Renal cortex interstitium (tissue), 11 donors: ENCODE measurements at regions not wholly inside any gene's neighbourhood (a gene's known extent, or its start where the extent isn't known, plus 50 kb on each side); places are given as distances from the start of the nearest gene placed in this dataset.
"Not testable (repeated sequence)": the region's sequence is repeated elsewhere in the genome, so short reads cannot be mapped to it uniquely, and the experiment has no call there.

Source experiments
- DNase-seq, 11 donors: peaks; one replicate each; pipeline ENCODE4 v3.0.0-alpha.2; 2013; ENCODE audit warnings: low read depth in 9 of 11, low spot score in 4 of 11; ENCODE audit errors: extremely low read depth in 1 of 11

- DNase-seq, result no peak
Measured at GRCh38 chr2:139763705-139764104, 983.5 kb upstream of the NXPH2 start.

DNA sequence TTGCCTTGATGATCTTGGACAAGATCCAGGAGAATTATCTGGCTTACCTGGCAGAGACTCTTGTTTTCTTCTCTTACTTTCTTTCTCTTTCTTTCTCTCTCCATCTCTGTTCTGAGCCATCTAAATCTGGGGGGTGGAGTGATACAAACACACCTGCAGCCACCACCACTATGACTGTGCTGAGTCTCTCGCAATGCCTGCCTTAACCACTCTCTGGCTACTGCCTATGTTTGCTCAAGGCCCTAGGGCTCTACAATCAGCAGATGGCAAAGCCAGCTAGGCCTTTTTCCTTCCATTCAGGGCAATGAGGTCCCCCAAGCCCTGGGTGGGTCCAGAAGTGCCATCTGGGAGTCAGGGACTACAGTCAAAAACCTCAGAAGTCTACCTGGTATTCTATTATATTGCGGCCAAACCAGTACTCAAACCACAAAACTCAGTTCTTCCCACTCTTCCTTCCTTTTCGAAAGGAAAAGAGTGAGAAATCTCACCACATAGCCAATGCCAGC lies 978.9 kb upstream of the NXPH2 start:
- no peak for DNase-seq

DNA sequence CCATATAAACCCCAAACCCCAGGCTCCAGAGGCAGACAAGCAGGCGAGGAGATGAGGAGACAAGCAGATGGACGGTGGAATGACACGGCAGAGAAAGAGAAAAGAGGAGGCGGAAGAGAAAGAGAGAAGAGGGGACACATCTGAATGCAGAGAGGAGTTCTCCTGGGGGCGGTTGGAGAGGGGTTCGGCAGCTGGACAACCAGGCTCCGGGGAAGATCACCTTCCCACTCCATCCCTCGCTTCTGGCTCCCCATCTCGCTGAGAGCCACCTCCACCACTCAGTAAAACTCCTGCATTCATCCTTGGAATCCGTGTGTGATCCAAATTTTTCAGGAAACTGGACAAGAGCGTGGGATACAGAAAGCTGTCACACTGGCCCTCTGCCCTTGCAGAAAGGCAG lies 966.7 kb upstream of the NXPH2 start:
- no peak for DNase-seq

DNA sequence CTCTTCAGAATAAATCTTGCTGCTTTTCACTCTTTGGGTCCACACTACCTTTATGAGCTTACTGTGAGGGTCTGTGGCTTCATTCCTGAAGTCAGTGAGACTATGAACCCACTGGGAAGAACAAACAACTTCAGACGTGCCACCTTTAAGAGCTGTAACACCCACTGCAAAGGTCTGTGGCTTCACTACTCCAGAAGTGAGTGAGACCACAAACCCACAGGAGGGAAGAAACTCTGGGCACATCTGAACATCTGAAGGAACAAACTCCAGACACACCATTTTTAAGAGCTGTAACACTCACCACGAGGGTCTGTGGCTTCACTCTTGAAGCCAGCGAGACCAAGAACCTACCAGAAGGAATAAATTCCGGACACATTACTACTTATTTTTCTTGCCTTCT lies 964.1 kb upstream of the NXPH2 start:
- DNase-seq, result no peak

DNA sequence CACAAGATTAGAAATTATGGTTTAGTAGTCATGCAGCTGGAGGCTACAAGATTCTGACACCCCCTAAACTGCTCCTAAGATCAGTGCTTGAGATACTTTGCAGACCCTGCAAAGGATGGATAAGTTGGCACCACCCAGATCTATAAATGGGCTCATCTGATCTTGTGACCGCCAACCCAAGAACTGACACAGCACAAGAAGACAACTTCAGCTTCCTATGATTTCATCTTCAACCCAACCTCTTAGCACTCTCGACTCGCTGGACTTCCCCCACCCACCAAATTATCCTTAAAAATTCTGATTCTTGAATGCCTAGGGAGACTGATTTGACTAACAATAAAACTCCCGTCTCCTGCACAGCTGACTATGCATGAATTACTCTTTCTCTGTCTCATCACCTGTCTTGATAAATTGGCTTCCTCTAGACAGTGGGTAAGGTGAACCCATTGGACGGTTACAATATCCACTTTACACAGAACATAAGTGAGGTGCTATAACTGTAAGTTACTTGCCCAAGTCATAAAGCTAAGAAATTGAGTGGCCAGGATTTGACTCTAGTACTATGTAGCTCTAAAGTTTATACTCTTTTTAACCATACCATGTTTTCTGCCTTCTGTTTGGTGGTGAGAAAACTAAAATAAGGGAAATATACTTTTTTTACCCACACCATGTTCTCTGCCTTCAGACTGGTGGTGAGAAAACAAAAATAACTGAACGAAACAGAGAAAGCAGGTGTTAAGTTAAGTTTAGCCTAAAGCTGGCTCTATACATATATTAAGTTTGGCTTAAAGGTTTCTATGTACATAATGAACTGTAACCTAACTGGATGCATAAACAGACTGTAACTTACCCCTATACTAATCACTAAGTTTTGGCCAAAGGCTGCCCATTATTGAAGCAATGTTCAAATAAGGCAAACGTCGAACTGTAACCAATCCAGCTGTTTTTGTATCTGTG lies 962.3 kb upstream of the NXPH2 start:
- DNase-seq, result no peak

DNA sequence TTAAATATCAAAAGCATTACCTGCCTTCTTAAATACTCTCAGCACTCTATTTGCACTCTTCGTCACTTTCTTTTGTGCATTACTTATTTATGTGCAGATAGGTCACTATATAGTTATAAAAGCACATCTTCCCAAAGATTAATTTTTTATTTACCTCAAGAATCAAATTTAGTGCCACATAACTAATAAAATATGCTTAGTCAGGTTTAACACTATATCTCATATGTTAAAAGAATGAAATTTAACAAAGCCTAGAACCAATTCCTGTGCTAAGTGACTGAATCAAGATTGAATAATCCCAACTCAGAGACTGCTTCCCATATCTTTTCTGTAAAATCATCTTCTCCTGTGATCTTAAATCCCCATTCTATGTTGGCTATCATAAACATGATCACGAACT lies 957.5 kb upstream of the NXPH2 start:
- DNase-seq, result no peak

- DNase-seq, result no peak
Measured at GRCh38 chr2:139730197-139730596, 950.0 kb upstream of the NXPH2 start.

DNA sequence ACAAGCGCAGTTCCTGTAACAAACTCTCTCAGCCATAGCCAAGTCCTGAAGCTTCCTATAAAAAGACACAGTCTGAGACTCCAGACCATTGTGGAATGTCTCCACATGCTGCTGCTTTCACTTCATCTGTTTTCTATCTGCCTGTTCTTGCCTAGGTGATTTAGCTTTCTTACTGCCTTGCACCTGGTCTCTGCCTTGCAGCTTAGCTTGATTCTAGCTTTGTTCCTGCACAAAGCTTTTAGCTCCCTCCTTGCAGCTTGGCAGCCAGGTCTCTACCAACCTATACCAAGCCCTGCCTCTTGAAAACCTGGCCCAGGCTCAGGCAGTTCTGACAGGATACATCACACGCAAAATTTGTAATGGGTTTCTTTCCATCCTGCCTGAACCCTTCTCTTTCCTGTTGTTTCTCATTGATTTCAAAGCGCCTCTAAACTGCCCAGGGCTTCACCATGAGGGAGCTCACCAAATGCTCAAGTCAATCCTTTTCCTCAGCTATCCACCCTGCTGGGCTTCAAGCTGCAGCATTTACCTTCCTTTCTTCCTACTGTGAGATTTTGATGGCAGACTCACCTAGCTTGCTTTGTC lies 941.3 kb upstream of the NXPH2 start:
- DNase-seq, result no peak

- DNase-seq, result no peak
Measured at GRCh38 chr2:139720056-139720455, 939.9 kb upstream of the NXPH2 start.

DNA sequence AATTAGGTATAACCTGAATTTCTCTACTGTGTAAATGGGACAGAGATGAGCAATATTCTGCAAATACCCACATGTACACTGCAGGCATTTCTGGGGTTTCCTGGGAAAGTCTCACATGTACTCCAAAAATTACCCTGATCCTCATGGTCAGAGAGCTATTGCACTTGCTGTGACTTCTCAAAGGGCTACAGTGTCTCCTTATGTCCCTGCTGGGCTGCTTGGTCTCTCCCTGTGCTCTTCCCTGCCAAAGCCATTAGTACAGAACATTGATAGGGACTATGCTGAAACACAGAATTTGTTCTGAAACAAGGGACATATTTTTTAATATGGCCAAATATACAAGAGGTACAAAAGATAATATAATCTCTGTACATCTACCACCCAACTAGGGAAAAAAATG lies 924.4 kb upstream of the NXPH2 start:
- no peak for DNase-seq

- no peak for DNase-seq
Measured at GRCh38 chr2:139694327-139694726, 914.1 kb upstream of the NXPH2 start.

DNA sequence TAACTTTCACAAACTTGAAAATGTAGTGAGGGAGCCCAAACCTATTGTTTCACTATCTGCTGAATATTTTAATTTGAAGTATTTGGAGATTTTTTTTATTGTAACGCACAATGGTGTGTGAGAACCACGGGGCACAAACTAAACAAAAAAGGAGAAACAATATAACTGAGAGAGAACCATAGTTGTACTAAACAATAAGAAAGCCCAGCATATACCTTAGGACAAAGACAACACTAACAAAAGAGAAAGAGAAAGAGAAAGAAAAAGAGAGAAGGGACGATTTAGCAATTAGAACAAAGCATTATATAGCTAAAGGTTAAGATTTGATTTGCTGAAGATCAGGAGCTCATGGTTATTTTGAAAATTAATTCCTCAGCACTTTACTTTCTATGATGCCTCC lies 906.0 kb upstream of the NXPH2 start:
- no peak for DNase-seq

GRCh38 chr2:139685090-139685983 lies 905.1 kb upstream of the NXPH2 start:
- peak in 3 of 11 donors; percentile 3 to 9 (median 5) for DNase-seq

- DNase-seq, result no peak
Measured at GRCh38 chr2:139684286-139684860, 904.2 kb upstream of the NXPH2 start.

DNA sequence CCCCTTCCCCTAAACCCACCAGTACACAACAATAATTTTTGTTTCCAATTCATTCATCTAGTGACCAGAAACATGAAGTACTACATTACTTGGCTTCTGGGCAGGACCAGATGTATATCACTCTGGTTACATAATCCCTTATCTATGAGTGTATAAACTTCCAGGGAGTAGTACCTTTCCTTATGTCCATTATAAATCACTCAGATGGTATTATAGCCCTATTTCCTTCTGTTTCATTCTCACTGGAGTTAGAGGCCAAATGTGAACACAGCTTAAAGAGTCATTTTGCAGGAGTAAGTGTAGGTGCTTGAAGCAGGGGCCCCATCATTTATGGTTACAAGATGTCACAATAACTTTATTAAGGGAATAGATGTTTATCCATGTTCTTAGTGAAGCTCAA lies 894.4 kb upstream of the NXPH2 start:
- DNase-seq, result peak in 1 of 11 donors; percentile 9

DNA sequence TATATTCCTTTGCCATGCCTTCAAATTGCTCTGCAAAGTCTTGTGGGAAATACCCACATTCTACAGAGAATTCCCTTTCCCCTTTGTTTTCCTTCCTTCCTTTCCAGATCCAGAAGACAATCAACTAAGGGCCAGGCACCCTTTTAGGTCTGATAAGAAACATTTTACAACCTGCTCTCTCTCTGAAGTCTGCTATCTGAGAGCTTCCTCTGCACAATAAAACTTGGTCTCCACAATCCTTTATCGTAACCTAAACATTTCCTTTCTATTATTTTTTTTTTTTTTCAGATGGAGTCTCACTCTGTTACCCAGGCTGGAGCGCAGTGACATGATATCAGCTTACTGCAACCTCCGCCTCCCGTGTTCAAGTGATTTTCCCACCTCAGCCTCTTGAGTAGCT lies 893.3 kb upstream of the NXPH2 start:
- not testable (repeated sequence) for DNase-seq

DNA sequence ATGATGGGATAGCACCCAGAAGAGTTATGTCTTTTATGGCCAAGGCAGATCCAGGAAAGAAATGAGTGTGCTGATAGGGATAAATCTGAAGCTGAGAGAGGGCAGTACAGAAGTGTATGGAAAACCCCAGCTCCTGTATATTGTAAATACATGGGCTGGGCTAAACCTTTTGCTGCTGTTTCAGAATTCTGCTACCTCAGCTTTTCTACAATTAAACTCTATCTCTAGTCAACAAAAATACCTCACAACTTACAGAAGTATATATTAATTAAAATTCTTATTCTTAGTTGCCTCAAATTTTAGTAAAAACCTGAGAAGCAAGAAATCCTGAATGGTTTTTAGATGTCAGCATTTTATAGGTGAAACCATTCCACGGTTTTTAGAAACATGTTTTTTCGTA lies 889.5 kb upstream of the NXPH2 start:
- DNase-seq, result no peak

- DNase-seq, result no peak
Measured at GRCh38 chr2:139652385-139652784, 872.2 kb upstream of the NXPH2 start.

DNA sequence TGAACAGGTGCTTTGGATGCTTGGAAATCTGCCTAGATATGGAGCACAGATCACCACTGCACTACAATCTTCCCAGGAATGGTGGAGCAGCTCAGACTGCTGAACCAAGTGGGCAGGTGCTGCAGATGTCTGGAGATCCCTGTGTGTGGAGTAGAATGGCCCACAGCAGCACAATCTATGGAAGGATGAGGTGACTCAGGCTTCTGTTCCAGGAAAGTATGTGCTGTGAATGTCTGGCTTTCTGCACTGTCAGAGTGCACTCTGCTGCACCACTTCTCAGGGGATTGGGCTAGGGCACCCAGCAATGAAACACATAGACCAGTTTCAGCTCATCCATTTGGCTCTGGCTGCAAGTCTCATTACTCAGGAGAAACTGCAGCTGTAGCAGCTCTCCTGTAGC lies 865.4 kb upstream of the NXPH2 start:
- DNase-seq, result no peak
